HEK293 (cell line): ENCODE measurements at regions not wholly inside any gene's neighbourhood (a gene's known extent, or its start where the extent isn't known, plus 50 kb on each side); places are given as distances from the start of the nearest gene placed in this dataset.
"Not testable (repeated sequence)": the region's sequence is repeated elsewhere in the genome, so short reads cannot be mapped to it uniquely, and the experiment has no call there.

Source experiments
- CTCF ChIA-PET: fragments of 350-600 bp; formaldehyde crosslinking; extraction: SDS; loops from one replicate; lab custom pipeline; 2021; ENCODE audit warnings: antibody characterized with exemption; lab: Yijun Ruan, JAX
- POLR2A ChIA-PET: fragments of 300-600 bp; formaldehyde crosslinking; extraction: SDS; loops from one replicate; lab custom pipeline; 2020; ENCODE audit warnings: antibody characterized with exemption, inconsistent platforms; lab: Yijun Ruan, JAX
- H3K27ac ChIP-seq: fragments of 200-500 bp; sonication (Bioruptor generic); 2 replicates; pipeline ENCODE4 v1.5.1; 2014; ENCODE audit warnings: low read depth, low read length, control low read depth, inconsistent platforms; ENCODE audit errors: extremely low read depth
- H3K36me3 ChIP-seq, 2 experiments: fragments of 200-500 bp in 1 of 2; sonication (Bioruptor generic) in 1 of 2; 1 replicate in 1 of 2; 2 replicates in 1 of 2; pipeline ENCODE4 v1.5.1; 2014 to 2017; ENCODE audit warnings: inconsistent platforms in 2 of 2, low read length in 2 of 2; ENCODE audit not compliant: control insufficient read depth in 2 of 2, insufficient read depth in 1 of 2
- H3K4me1 ChIP-seq: fragments of 200-500 bp; sonication (Bioruptor generic); 2 replicates; pipeline ENCODE4 v1.5.1; 2014; ENCODE audit warnings: mild to moderate bottlenecking, low read length, inconsistent platforms; ENCODE audit not compliant: control insufficient read depth, insufficient read depth
- H3K4me3 ChIP-seq: 2 replicates; pipeline ENCODE4 v1.5.1; 2011; ENCODE audit warnings: low read depth, mild to moderate bottlenecking, control low read depth, low read length, moderate library complexity
- H3K9me3 ChIP-seq: fragments of 200-500 bp; sonication (Bioruptor generic); 2 replicates; pipeline ENCODE4 v1.5.1; 2014; ENCODE audit warnings: low read depth, low read length, inconsistent platforms; ENCODE audit not compliant: control insufficient read depth, insufficient read depth
- KLF9 ChIP-seq: fragments of 450-650 bp; formaldehyde crosslinking; IDR thresholded peaks from 2 replicates; pipeline ENCODE4 v1.5.1; 2016; ENCODE audit warnings: missing biosample characterization, missing genetic modification characterization, low read depth
- MEIS1 ChIP-seq: sonication (generic); formaldehyde crosslinking; IDR thresholded peaks from 2 replicates; pipeline ENCODE4 v1.8.1; 2022; ENCODE audit warnings: missing genetic modification reagents, mild to moderate bottlenecking, borderline replicate concordance
- PRDM1 ChIP-seq: fragments of 450-650 bp; formaldehyde crosslinking; IDR thresholded peaks from 2 replicates; pipeline ENCODE4; 2016; ENCODE audit warnings: missing biosample characterization, missing genetic modification characterization
- ZBTB17 ChIP-seq: fragments of 450-650 bp; formaldehyde crosslinking; IDR thresholded peaks from 2 replicates; pipeline ENCODE4 v1.5.1; 2016; ENCODE audit warnings: missing biosample characterization, missing genetic modification characterization
- ZBTB48 ChIP-seq: fragments of 450-650 bp; formaldehyde crosslinking; IDR thresholded peaks from 2 replicates; pipeline ENCODE4 v1.5.1; 2016; ENCODE audit warnings: missing biosample characterization, missing genetic modification characterization
- ZBTB8A ChIP-seq: fragments of 450-650 bp; formaldehyde crosslinking; IDR thresholded peaks from 2 replicates; pipeline ENCODE4 v1.5.1; 2016; ENCODE audit warnings: missing biosample characterization, missing genetic modification characterization
- ZFHX2 ChIP-seq: fragments of 450-650 bp; formaldehyde crosslinking; conservative IDR thresholded peaks from 2 replicates; pipeline ENCODE4 v1.5.1; 2016; ENCODE audit warnings: missing biosample characterization, missing genetic modification characterization
- ZNF2 ChIP-seq: fragments of 450-650 bp; formaldehyde crosslinking; IDR thresholded peaks from 2 replicates; pipeline ENCODE4 v1.5.1; 2016; ENCODE audit warnings: missing biosample characterization, missing genetic modification characterization
- ZNF24 ChIP-seq: fragments of 450-650 bp; formaldehyde crosslinking; IDR thresholded peaks from 2 replicates; pipeline ENCODE4 v1.5.1; 2016; ENCODE audit warnings: missing biosample characterization, missing genetic modification characterization
- ZNF266 ChIP-seq: fragments of 450-650 bp; formaldehyde crosslinking; IDR thresholded peaks from 2 replicates; pipeline ENCODE4 v1.5.1; 2016; ENCODE audit warnings: missing biosample characterization, missing genetic modification characterization, low read depth
- ZNF510 ChIP-seq: fragments of 450-650 bp; formaldehyde crosslinking; IDR thresholded peaks from 2 replicates; pipeline ENCODE4 v1.5.1; 2018; ENCODE audit warnings: mild to moderate bottlenecking, missing genetic modification characterization, missing biosample characterization; ENCODE audit not compliant: insufficient replicate concordance
- ZNF549 ChIP-seq: fragments of 450-650 bp; IDR thresholded peaks from 2 replicates; pipeline ENCODE4 v1.5.1; 2018; ENCODE audit warnings: missing biosample characterization, missing genetic modification characterization, mild to moderate bottlenecking, inconsistent platforms, moderate library complexity
- ZNF658 ChIP-seq: fragments of 450-650 bp; formaldehyde crosslinking; IDR thresholded peaks from 2 replicates; pipeline ENCODE4; 2016; ENCODE audit warnings: missing biosample characterization, missing genetic modification characterization
- ZNF776 ChIP-seq: fragments of 450-650 bp; formaldehyde crosslinking; IDR thresholded peaks from 2 replicates; pipeline ENCODE4 v1.5.0; 2017; ENCODE audit warnings: missing biosample characterization, missing genetic modification characterization, borderline replicate concordance
- ZNF785 ChIP-seq: fragments of 450-650 bp; formaldehyde crosslinking; IDR thresholded peaks from 2 replicates; pipeline ENCODE4 v1.5.1; 2016; ENCODE audit warnings: missing biosample characterization, missing genetic modification characterization
- ZNF843 ChIP-seq: fragments of 450-650 bp; formaldehyde crosslinking; IDR thresholded peaks from 2 replicates; pipeline ENCODE4 v1.5.1; 2016; ENCODE audit warnings: missing biosample characterization, missing genetic modification characterization
- ZSCAN16 ChIP-seq: fragments of 450-650 bp; formaldehyde crosslinking; IDR thresholded peaks from 2 replicates; pipeline ENCODE4 v1.5.1; 2016; ENCODE audit warnings: missing biosample characterization, missing genetic modification characterization
- TF ChIP-seq, protein P1 (sequence below): fragments of 450-650 bp; formaldehyde crosslinking; IDR thresholded peaks from 2 replicates; pipeline ENCODE4 v1.5.0; 2017; ENCODE audit warnings: missing biosample characterization, missing genetic modification characterization, borderline replicate concordance
- TF ChIP-seq, protein P2 (sequence below): fragments of 450-650 bp; formaldehyde crosslinking; IDR thresholded peaks from 2 replicates; pipeline ENCODE4 v1.5.1; 2017; ENCODE audit warnings: missing biosample characterization, missing genetic modification characterization

DNA sequence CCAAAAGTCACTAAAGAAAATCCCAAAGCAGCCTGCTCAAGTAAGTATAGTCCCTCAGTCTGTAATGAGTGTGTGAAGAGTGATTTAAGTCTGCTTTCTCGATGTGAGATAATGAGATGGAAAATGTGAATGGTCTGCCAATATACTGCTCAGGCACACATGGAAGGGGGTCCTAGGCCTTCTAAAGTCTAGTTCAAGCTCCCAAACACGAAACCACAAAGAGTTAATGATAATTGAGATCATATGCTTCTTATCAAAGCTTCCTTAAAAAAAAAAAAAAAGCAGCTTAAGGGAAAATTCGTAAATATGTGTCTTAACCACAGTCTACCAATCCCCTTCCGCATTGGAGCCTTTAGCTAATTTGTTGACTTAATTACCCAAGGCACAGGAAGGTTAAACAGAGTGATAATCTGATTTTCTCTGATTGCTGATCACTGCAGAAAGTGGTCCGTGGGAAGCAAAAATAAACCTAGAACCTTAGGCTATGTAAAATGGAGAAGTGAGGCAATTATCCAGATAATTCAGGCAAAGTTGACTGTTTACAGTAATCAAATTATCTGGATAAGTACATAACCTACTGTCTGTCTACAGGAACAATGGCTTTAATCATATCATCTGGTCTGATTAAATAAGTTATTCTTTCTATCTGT lies 172.9 kb downstream of the MBL2 start:
- Histone ChIP-seq H3K4me3 (no peak overlapping the region), H3K27ac (no peak overlapping the region), H3K9me3 (no peaks in the 10 kb centered on the region), H3K4me1 (no peaks in the 10 kb centered on the region), H3K36me3 (no peaks in the 10 kb centered on the region)
- TF ChIP-seq, protein P1, sequence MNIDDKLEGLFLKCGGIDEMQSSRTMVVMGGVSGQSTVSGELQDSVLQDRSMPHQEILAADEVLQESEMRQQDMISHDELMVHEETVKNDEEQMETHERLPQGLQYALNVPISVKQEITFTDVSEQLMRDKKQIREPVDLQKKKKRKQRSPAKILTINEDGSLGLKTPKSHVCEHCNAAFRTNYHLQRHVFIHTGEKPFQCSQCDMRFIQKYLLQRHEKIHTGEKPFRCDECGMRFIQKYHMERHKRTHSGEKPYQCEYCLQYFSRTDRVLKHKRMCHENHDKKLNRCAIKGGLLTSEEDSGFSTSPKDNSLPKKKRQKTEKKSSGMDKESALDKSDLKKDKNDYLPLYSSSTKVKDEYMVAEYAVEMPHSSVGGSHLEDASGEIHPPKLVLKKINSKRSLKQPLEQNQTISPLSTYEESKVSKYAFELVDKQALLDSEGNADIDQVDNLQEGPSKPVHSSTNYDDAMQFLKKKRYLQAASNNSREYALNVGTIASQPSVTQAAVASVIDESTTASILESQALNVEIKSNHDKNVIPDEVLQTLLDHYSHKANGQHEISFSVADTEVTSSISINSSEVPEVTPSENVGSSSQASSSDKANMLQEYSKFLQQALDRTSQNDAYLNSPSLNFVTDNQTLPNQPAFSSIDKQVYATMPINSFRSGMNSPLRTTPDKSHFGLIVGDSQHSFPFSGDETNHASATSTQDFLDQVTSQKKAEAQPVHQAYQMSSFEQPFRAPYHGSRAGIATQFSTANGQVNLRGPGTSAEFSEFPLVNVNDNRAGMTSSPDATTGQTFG (tag by site-specific recombination), result no peak
- TF ChIP-seq ZNF843 (tag by site-specific recombination), result no peak
- TF ChIP-seq, protein P2, sequence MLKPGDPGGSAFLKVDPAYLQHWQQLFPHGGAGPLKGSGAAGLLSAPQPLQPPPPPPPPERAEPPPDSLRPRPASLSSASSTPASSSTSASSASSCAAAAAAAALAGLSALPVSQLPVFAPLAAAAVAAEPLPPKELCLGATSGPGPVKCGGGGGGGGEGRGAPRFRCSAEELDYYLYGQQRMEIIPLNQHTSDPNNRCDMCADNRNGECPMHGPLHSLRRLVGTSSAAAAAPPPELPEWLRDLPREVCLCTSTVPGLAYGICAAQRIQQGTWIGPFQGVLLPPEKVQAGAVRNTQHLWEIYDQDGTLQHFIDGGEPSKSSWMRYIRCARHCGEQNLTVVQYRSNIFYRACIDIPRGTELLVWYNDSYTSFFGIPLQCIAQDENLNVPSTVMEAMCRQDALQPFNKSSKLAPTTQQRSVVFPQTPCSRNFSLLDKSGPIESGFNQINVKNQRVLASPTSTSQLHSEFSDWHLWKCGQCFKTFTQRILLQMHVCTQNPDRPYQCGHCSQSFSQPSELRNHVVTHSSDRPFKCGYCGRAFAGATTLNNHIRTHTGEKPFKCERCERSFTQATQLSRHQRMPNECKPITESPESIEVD, result no peak
- no peak for TF ChIP-seq KLF9 (tag by site-specific recombination)
- TF ChIP-seq ZNF2 (tag by site-specific recombination), result no peak
- TF ChIP-seq ZNF549, result no peak
- TF ChIP-seq MEIS1, result no peak
- no peak for TF ChIP-seq ZNF510 (tag by site-specific recombination)
- no peak for TF ChIP-seq ZSCAN16 (tag by site-specific recombination)
- no peak for TF ChIP-seq PRDM1 (tag by site-specific recombination)
- TF ChIP-seq ZFHX2 (tag by site-specific recombination), result no peak
- TF ChIP-seq ZBTB48 (tag by site-specific recombination), result no peak
- no peak for TF ChIP-seq ZNF776 (tag by site-specific recombination)
- TF ChIP-seq ZBTB17 (tag by site-specific recombination), result no peak
- no peak for TF ChIP-seq ZNF785 (tag by site-specific recombination)
- no peak for TF ChIP-seq ZNF658 (tag by site-specific recombination)
- TF ChIP-seq ZNF266 (tag by site-specific recombination), result no peak
- ChIA-PET POLR2A (interaction anchor here (0.7 kb wide), 1 partner anchor 935 kb away, joined by 4 read pairs; no protein-coding TSS in a partner anchor), CTCF (interaction anchor here (0.6 to 1.0 kb wide), 2 partner anchors 10 to 45 kb away, joined by 3 to 4 read pairs; no protein-coding TSS in a partner anchor)

DNA sequence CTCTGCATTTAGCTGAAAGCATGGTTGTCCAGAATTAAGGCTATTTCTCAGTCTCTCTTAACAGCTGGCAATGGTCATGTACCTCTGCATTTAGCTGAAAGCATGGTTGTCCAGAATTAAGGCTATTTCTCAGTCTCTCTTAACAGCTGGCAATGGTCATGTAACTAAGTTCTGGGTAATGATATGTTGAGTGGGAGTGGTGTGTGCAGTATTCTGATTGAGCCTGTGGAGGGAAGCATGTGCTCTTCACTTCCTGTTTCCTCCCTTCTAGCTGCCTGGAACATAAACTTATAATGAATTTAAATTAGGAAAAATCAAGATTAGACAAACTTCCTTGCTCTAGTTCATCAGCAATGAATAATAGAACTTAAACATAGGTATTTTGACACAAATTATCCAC lies 168.5 kb downstream of the MBL2 start:
- H3K4me3 ChIP-seq, H3K27ac ChIP-seq, H3K9me3 ChIP-seq, H3K36me3 ChIP-seq, H3K4me1 ChIP-seq, POLR2A ChIA-PET: not testable (repeated sequence)
- CTCF ChIA-PET, result interaction anchor here (0.9 kb wide), 1 partner anchor 17 kb away, joined by 4 read pairs; no protein-coding TSS in a partner anchor

DNA sequence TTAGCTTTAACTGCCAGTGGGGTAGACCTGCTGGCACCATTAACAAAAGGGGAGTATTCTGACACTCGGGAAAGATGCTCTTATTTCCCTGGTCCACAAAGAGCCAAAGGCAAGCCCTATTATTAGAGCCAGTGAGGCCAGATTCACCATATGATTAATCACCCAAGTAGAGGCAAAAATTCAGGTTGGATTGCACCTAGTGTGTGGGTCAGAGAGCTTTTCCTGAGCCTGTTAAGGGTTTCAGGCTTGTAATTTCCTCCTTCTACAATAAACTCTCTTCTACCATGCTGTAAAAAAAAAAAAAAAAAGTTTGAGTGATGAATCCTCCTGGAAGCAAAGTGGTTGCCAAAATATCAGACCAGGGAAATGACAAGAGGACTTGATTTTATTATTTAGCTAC lies 163.5 kb downstream of the MBL2 start:
- H3K27ac ChIP-seq, result no peak overlapping the region
- H3K36me3 ChIP-seq, result no peaks in the 10 kb centered on the region
- no peaks in the 10 kb centered on the region for H3K9me3 ChIP-seq
- no peak overlapping the region for H3K4me3 ChIP-seq
- CTCF ChIA-PET, result interaction anchor here (0.6 to 0.9 kb wide), 3 partner anchors 10 to 449 kb away, joined by 3 to 4 read pairs (median 4); no protein-coding TSS in a partner anchor
- TF ChIP-seq ZNF24 (tag by site-specific recombination) (no peak), ZBTB8A (tag by site-specific recombination) (no peak)
- H3K4me1 ChIP-seq, result no peaks in the 10 kb centered on the region
- POLR2A ChIA-PET, result no interaction called here
